ENCODE measurements at regions not wholly inside any gene's neighbourhood (a gene's known extent, or its start where the extent isn't known, plus 50 kb on each side); places are given as distances from the start of the nearest gene placed in this dataset.
"Not testable (repeated sequence)": the region's sequence is repeated elsewhere in the genome, so short reads cannot be mapped to it uniquely, and the experiment has no call there.

- Histone ChIP-seq H3K4me3 (ENCODE audit: insufficient read depth, low read length) (no peak overlapping the region), H3K79me2 (ENCODE audit: insufficient read depth, low read length) (no peaks in the 10 kb centered on the region), H3K27me3 (ENCODE audit: insufficient read depth, low read length) (no peaks in the 10 kb centered on the region), H3K4me1 (ENCODE audit: insufficient read depth, low read length) (no peaks in the 10 kb centered on the region), H4K20me1 (ENCODE audit: insufficient read depth, low read length) (no peaks in the 10 kb centered on the region), H3K36me3 (ENCODE audit: insufficient read depth, low read length) (no peaks in the 10 kb centered on the region), H3K9me3 (ENCODE audit: low read depth, low read length) (no peaks in the 10 kb centered on the region), H3K4me2 (ENCODE audit: insufficient read depth, low read length) (no peak overlapping the region), H2AFZ (ENCODE audit: low read length) (no peak overlapping the region), H3K27ac (ENCODE audit: low read depth, low read length) (no peak overlapping the region)
- no peak for TF ChIP-seq CTCF (IDR thresholded peaks at IDR 0.05; ENCODE audit: extremely low read depth, low read depth, low read length)
- no peak for DNase-seq (ENCODE audit: insufficient read length, low spot score, missing footprints)
These were observed 58.7 kb upstream of the BBX start for GRCh38 chr3:107464037-107464436.

DNA sequence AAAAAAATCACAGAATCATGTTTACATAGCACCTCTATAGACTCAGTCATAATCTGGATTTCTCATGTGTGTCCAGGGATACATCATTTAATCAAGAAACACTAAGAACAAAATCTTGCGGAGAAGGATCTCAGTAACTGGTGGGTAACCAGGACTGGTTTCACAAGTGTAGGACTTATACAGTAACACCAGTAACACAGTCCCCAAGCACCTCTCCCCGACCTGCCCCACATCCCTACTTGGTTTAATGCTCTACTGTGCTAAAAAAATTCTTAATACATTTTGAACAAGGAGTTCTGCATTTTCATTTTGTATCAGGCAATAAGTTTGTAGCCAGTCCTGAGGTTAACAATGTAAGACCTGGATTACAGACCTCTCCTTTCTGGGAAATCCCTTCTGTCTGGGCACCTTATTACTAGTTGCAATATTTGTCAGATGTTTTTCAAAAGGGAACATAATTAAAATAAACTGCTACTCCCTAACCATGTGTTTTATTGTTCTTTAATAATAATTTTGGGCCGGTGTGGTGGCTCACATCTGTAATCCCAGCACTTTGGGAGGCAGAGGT is 57.6 kb upstream of the BBX start:
- Histone ChIP-seq H3K4me2 (ENCODE audit: insufficient read depth, low read length) (no peak overlapping the region), H3K4me1 (ENCODE audit: insufficient read depth, low read length) (no peaks in the 10 kb centered on the region), H3K27me3 (ENCODE audit: insufficient read depth, low read length) (no peaks in the 10 kb centered on the region), H3K27ac (ENCODE audit: low read depth, low read length) (no peak overlapping the region), H3K4me3 (ENCODE audit: insufficient read depth, low read length) (no peak overlapping the region), H3K36me3 (ENCODE audit: insufficient read depth, low read length) (no peaks in the 10 kb centered on the region), H3K79me2 (ENCODE audit: insufficient read depth, low read length) (no peaks in the 10 kb centered on the region), H4K20me1 (ENCODE audit: insufficient read depth, low read length) (no peaks in the 10 kb centered on the region), H2AFZ (ENCODE audit: low read length) (no peak overlapping the region), H3K9me3 (ENCODE audit: low read depth, low read length) (no peaks in the 10 kb centered on the region)
- DNase-seq (ENCODE audit: insufficient read length, low spot score, missing footprints), result no peak
- no peak for TF ChIP-seq CTCF (IDR thresholded peaks at IDR 0.05; ENCODE audit: extremely low read depth, low read depth, low read length)

DNA sequence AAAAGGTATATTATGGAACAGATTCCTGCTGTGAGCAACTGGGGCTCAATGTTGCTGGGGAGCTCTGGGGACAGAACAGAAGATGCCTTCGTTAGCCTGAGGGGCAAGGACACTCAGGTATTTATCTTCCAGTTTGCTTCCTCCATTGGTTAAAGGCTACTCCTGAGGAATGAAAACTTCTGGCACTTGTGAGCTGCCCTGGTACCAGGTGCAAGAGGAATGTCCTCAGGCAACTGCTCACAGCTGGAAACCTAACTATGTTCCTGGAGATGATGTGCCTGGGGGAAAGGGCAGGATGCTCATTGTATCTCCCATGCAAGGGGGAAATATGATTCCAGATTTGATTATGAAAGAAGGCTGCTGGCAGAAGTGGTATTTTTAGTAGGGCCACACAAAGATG is 54.0 kb upstream of the BBX start:
- Histone ChIP-seq H3K27me3 (ENCODE audit: insufficient read depth, low read length) (no peaks in the 10 kb centered on the region), H4K20me1 (ENCODE audit: insufficient read depth, low read length) (no peaks in the 10 kb centered on the region), H3K79me2 (ENCODE audit: insufficient read depth, low read length) (no peaks in the 10 kb centered on the region), H2AFZ (ENCODE audit: low read length) (no peak overlapping the region), H3K9me3 (ENCODE audit: low read depth, low read length) (no peaks in the 10 kb centered on the region), H3K27ac (ENCODE audit: low read depth, low read length) (no peak overlapping the region), H3K4me3 (ENCODE audit: insufficient read depth, low read length) (no peak overlapping the region), H3K4me2 (ENCODE audit: insufficient read depth, low read length) (no peak overlapping the region), H3K36me3 (ENCODE audit: insufficient read depth, low read length) (no peaks in the 10 kb centered on the region), H3K4me1 (ENCODE audit: insufficient read depth, low read length) (no peaks in the 10 kb centered on the region)
- TF ChIP-seq CTCF (IDR thresholded peaks at IDR 0.05; ENCODE audit: extremely low read depth, low read depth, low read length), result no peak
- DNase-seq (ENCODE audit: insufficient read length, low spot score, missing footprints), result no peak

DNA sequence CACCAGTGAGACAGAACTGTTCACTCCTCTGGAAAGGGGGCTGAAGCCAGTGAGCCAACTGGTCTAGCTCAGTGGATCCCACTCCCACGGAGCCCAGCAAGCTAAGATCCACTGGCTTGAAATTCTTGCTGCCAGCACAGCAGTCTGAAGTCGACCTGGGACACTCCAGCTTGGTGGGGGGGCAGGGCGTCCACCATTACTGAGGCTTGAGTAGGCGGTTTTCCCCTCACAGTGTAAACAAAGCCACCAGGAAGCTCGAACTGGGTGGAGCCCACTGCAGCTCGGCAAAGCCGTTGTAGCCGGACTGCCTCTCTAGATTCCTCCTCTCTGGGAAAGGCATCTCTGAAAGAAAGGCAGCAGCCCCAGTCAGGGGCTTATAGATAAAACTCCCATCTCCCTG is 52.3 kb upstream of the BBX start:
- H3K36me3 ChIP-seq (ENCODE audit: insufficient read depth, low read length); H3K9me3 ChIP-seq (ENCODE audit: low read depth, low read length); H3K4me1 ChIP-seq (ENCODE audit: insufficient read depth, low read length); H3K79me2 ChIP-seq (ENCODE audit: insufficient read depth, low read length); H3K4me2 ChIP-seq (ENCODE audit: insufficient read depth, low read length); H3K4me3 ChIP-seq (ENCODE audit: insufficient read depth, low read length); H4K20me1 ChIP-seq (ENCODE audit: insufficient read depth, low read length); H3K27me3 ChIP-seq (ENCODE audit: insufficient read depth, low read length); H2AFZ ChIP-seq (ENCODE audit: low read length); H3K27ac ChIP-seq (ENCODE audit: low read depth, low read length); DNase-seq (ENCODE audit: insufficient read length, low spot score, missing footprints): not testable (repeated sequence)

All from osteoblast (primary cell).